SH-SY5Y (cell line): ENCODE measurements at regions not wholly inside any gene's neighbourhood (a gene's known extent, or its start where the extent isn't known, plus 50 kb on each side); places are given as distances from the start of the nearest gene placed in this dataset.

ENCODE experiments used
- GATA2 ChIP-seq: IDR thresholded peaks from 2 replicates; pipeline ENCODE4 v1.6.1; 2011; ENCODE audit warnings: mild to moderate bottlenecking, low read depth, low read length
- GATA3 ChIP-seq: IDR thresholded peaks from 2 replicates; pipeline ENCODE4 v1.6.1; 2011; ENCODE audit warnings: low read depth, mild to moderate bottlenecking, low read length, moderate library complexity

DNA sequence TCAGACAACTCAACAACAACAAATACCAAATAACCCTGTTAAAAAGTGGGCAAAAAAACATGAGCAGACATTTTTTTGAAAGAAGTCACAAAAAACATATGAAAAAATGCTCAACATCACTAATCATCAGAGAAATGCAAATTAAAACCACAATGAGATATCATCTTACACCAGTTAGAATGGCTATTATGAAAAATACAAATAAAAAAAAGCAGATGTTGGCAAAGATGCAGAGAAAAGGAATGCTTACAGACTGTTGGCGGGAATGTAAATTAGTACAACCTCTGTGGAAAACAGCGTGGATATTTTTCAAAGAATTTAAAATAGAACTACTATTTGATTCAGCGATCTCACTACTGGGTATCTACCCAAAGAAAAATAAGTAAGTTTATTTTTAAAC lies 114.0 kb downstream of the SLC38A4 start:
- TF ChIP-seq GATA2: no peak
- no peak for TF ChIP-seq GATA3

DNA sequence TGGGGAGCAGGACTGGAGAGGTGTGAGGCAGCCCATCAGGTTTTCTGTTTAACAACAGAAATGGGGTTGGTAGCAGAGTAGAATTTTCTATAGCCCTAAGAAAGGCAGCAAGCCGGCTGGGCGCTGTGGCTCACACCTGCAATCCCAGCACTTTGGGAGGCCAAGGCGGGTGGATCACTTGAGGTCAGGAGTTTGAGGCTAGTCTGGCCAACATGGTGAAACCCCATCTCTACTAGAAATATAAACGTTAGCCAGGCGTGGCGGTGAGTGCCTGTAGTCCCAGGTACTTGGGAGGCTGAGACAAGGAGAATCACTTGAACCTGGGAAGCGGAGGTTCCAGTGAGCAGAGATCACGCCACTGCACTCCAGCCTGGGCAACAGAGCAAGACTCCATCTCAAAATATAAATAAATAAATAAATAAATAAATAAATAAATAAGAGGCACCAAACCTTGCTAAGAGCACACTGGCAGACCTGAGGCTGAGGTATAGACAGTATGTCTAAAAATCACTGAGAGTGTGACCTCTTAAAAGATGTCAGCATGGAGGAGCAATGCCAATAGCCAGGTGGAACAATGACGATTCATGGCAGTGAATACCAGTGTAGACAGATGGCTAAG lies 115.6 kb downstream of the SLC38A4 start:
- TF ChIP-seq GATA2 (no peak), GATA3 (no peak)

DNA sequence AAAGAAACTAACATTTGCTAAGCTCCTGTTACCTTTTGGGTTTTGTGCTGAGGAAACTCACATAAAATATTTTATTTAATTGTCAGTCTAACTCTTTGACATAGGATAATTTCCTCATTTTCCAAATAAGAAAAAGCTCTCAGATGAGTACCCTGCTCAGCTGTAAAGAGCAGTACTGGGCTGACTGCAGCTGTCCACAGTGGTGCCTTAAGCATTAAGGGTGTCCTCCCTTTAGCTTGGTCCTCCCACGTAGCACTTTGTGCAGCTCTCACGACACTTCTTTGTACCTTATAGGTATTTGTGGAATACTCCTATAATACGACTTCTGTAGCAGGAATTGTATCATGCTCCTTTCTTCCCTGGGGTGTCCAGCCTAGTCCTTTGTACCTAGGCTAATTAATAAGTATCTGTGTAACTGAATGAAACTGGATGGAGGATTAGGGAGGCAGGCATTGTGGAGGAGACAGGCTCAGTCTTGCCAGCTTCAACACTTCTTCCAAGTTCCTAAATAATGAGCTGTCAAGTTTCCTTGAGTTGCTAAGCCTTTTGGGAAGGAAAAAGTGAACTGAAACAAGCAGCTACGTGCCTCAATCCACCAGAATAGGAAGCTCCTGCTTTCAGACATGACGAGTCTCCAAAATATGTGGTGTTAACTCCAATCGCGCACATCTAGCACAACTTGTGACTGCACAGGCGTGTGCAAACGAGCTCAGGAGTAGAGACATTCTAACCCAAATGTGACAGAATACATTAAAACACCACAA lies 123.0 kb downstream of the SLC38A4 start:
- TF ChIP-seq GATA2 (no peak), GATA3 (no peak)

DNA sequence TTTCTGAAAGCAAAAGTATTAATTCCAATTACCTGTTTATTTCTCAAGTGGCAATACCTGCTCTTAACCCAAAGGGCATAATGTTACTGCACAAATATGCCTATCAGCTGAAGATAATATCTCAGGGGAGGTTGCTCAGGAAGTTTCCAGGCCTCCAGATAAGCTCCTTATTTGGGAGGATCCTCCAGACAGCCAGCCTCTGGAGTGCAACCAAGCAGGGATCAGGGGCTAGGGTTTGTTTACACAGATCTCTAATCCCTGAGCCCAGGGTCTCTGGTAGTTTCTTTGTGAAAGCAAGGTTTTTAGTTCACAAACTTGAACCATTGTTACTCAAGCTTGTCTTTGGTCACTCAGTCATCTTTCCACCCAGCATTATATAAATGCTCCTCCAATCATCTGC lies 124.4 kb downstream of the SLC38A4 start:
- no peak for TF ChIP-seq GATA2
- TF ChIP-seq GATA3: no peak

DNA sequence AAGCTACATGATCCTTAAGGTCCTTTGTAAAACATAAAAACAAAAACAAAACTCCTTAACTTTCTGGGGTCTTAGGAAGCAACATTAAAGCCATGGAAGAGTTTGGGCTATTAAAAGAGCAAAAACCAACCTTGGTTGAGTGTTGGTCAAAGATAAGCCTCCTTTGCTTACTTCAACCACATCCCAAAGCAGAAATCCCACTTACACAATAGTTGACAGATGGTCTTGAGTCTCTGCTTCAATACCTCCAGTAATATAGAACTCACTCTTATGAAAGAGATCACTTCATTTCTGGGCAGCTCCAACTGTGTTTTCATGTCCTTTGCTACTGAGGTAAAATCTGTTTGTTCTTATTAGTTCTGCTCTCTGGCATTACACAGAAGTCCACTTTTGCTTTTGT lies 125.8 kb downstream of the SLC38A4 start:
- TF ChIP-seq GATA2 (no peak), GATA3 (no peak)

DNA sequence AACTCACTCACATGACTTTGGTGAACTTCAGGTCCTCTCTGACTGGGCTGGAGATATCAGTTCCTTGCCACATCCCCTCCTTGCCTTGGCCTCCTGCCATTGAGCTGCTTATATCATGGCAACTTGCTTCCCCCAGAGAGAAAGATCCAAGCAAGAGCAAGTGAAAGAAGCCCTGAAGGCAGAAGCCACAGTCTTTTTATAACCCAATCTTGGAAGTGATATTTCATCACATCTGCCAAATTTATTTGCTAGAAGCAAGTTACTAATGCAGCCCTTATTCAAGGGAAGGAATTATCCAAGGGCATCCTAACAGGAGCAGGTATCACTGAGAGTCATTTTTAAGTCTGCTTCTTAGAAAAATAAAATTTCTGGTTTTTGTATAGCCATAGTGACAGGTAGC lies 127.8 kb downstream of the SLC38A4 start:
- TF ChIP-seq GATA2 (no peak), GATA3 (no peak)

DNA sequence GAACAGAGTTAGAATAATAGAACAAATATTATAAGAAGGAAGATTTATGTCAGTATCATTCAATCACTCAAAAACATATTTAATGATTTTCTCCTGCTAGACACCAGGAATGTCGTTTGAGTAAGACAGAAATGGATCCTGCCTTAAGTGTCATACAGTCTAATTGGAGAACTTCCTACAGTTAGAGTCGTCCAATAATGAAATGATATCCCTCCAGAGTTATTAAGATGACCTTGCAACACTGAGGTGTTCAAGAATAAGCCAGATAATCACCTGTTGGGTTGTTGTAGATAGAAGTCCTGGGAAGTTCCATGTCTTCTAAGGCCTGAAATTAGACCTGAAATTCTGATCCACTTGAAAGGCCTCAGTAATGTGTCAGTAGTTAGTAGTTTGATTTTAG lies 132.3 kb downstream of the SLC38A4 start:
- TF ChIP-seq GATA3 (no peak), GATA2 (no peak)

DNA sequence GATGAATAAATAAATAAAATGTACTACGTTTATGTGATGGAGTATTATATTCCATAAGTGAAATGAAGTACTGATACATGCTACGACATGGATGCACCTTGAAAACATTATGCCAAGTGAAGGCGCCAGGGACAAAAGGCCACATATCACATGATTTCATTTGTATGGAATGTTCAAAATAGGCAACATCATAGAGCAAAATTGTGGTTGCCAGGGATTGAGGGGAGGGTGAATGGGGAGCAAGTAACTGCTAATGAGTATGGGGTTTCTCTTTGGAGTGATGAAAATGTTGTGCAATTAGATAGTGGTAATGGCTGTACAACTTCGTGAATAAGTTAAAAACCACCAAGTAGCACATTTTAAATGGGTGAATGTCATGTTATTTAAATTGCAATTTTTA lies 132.8 kb downstream of the SLC38A4 start:
- no peak for TF ChIP-seq GATA3
- no peak for TF ChIP-seq GATA2

DNA sequence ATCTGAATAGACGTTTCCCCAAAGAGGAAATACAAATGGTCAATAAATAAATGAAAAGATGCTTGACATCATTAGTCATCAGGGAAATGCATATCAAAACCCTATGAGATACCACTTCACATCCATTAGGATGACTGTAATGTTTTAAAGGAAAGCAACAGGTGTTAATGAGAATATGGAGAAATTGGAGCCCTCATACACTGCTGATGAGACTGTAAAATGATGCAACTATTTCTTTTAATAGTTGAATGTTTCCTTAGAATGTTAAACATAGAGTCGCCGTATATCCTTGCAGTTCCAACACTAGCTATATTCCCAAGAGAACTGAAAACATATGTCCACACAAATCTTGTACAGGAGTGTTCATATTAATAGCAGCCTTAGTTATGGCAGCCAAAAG lies 133.2 kb downstream of the SLC38A4 start:
- TF ChIP-seq GATA3 (no peak), GATA2 (no peak)

DNA sequence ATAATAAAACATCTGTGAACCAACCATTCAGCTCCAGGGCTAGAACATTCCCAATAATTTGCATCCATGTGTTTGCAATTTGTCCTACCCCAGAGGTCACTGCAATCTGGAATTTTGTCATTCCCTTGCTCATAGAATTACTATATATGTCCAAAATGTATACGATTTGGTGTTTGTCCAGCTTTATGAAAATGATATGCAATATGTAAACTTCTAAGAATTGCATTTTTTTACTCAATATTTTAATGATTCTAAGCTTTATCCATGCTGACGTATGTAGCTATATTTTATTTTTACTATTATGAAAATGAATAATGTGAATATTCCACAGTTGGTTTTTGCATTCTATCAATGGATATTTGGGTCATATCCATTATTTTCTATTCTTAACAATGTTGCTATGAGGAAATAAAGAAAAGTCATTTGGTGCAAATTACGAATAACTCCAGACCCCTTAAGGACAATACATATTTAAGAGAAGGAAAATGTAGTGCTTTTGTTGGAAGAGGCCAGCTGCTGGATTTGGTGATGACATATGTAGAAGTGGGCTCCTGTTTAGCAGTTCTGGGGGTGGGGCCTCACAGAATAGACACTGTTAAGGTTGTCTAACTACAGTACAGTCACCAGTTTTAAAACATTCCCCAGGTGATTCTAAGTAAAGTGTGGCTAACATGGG lies 139.4 kb downstream of the SLC38A4 start:
- TF ChIP-seq GATA2 (no peak), GATA3 (no peak)

DNA sequence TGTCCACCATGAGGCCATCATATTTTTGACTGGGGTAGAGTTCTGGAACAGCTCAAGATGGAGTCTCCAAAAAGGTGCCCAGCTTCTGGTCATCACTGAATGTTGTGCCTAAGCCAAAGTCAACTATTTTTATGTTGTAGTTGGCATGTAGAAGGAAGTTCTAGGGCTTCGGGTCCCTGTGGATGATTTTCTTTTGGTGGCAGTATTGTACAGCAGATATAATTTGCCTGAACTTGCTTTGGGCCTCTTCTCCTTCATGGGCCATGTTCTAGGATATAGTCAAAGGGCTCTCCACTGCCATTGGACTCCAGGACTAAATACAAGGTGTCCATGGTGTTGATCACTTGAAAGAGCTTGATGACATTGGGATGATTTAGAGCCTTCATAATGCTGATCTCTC lies 143.6 kb downstream of the SLC38A4 start:
- no peak for TF ChIP-seq GATA2
- TF ChIP-seq GATA3: no peak

DNA sequence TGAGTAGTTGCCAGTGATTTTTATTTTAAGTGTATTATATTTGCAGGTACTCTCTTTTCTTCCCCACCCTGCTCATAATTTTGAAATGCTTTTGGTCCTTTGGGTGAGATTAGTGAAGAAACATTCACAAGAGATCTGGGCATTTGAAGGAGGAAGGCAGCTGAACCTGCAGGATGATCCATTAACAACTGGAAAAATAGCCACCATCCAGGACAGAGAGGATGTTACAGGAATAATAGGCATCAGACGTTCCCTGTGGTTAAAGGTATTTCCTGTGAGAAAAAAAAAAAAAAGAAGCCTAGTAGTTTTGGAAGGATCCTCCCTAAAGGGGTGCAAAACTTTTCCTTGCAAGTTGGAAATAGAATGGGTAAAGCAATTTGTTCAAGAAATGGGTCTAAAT lies 145.3 kb downstream of the SLC38A4 start:
- TF ChIP-seq GATA2: no peak

DNA sequence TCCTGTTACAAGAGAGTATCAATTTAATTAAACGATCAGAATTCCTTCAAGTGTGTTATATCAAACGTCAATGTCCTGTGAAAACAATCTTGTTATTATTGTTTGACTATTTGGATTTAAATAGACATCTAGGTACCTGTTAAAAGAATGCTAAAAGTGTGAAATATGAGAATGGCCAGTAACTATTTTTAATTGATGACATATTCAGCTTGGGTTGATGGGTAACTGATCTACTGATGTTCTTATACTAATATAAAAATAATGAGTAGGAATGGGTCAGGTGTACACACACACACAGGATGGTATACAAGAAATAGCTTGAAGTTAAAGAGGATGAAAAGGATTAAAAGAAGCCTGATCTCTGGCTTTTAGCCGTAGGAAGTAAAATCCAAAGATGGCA lies 146.0 kb downstream of the SLC38A4 start:
- TF ChIP-seq GATA2: no peak
- no peak for TF ChIP-seq GATA3

DNA sequence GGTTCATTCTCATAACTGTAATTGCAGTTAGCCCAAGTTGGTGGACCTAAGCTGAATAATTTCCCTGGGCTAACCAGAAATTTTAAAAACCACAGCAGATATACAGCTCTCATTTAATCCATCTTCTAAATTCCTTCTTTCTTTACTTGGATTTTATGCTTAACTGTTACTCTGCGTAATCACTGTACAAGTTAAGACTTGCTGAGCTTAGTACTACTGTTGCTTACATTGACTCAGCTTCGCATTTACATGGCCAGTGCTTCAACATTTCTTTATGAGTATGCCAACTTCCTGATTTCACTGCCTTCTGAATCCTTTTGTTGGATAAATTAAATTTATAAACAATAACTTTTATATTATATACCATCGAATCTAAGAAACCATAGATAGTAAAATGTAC lies 147.4 kb downstream of the SLC38A4 start:
- TF ChIP-seq GATA3 (no peak), GATA2 (no peak)

DNA sequence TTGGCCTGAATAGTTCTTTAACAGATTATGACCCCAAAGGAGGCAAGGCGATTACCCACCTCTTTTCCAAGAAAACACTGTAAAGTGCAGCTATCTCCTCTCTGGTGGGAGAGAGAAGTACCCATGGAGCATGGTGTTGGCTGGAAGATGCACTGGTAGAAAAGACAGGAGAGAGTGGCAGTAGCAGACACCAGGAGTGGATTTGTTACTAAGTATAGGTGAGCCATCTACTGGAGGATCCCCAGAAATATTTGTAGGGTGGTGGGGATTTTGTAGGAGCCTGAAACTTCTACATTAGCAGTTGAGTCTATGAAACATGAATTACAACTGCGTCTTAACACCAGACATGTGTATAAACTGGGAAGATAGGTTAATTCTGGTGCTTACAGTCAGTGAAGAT lies 148.0 kb downstream of the SLC38A4 start:
- TF ChIP-seq GATA3 (no peak), GATA2 (no peak)
